Stimulated activated CD4-positive, alpha-beta T cell treated with anti-CD3 and anti-CD28 coated beads, Interleukin-15, amount 100 ng/mL, for 24 hours (primary cell): ENCODE measurements at regions not wholly inside any gene's neighbourhood (a gene's known extent, or its start where the extent isn't known, plus 50 kb on each side); places are given as distances from the start of the nearest gene placed in this dataset.

Source experiments
- DNase-seq: peaks from one replicate; pipeline ENCODE4 v3.0.0-alpha.2; 2020

- DNase-seq: peak; percentile 27
These were observed 100.8 kb downstream of the PPM1A start for GRCh38 chr14:60349663-60350365.

DNA sequence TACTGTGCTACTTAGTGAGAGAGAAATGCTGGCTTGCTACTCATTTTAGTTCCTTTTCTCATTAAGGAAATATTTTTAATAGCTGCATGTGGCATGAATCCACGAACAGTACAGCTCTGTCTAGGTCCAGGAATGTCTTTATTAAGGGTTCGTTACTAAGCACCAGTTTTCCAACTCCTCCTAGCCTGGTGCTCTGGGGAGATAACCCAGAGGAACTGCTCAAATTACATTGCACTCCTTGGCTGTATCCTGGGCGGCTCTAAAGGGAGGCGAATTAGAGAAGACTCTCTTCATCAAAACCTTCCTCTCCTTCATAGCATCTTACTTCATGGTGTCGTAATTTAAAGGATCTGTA, 101.3 kb downstream of the PPM1A start:
- no peak for DNase-seq

- no peak for DNase-seq
These were observed 104.4 kb downstream of the PPM1A start for GRCh38 chr14:60353420-60353819.

- no peak for DNase-seq
These were observed 106.7 kb downstream of the PPM1A start for GRCh38 chr14:60355768-60356167.

GRCh38 chr14:60356386-60356785, 107.4 kb downstream of the PPM1A start:
- DNase-seq: no peak

GRCh38 chr14:60356906-60357550, 108.0 kb downstream of the PPM1A start:
- no peak for DNase-seq

GRCh38 chr14:60357551-60358149, 108.6 kb downstream of the PPM1A start:
- DNase-seq: no peak

DNA sequence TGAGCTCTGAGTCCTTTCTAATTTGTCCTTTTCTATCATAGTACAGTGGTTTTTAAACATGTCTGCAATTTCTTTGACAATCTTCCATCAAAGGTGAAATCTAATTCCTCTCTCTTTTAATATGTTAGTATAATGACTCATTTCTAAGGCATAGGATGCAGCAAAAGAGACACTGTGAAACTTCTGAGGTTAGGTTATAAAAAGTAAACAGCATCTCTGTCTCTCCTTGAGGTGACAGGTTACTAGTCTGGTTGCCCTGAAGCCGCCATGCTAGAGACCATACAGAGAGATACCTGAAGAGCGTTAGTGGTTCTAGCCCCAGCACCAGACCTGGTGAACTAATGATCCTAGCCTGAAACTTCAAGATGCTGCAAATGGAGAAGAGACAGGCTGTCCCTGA, 114.3 kb downstream of the PPM1A start:
- DNase-seq: no peak

GRCh38 chr14:60363687-60364086, 114.7 kb downstream of the PPM1A start:
- no peak for DNase-seq

GRCh38 chr14:60381909-60382308, 104.0 kb downstream of the C14orf39 start:
- DNase-seq: no peak
